Mesodermal cell (in vitro differentiated cells): ENCODE measurements at regions not wholly inside any gene's neighbourhood (a gene's known extent, or its start where the extent isn't known, plus 50 kb on each side); places are given as distances from the start of the nearest gene placed in this dataset.

Source experiments
- H3K27ac ChIP-seq: 2 replicates; pipeline ENCODE4 v1.7.0; 2013; ENCODE audit warnings: mild to moderate bottlenecking, low read depth, low read length, moderate library complexity; ENCODE audit not compliant: severe bottlenecking
- H3K36me3 ChIP-seq: 2 replicates; pipeline ENCODE4 v1.7.1; 2013; ENCODE audit warnings: mild to moderate bottlenecking, low read length, moderate library complexity; ENCODE audit not compliant: control insufficient read depth, insufficient read depth
- H3K4me1 ChIP-seq: one replicate; pipeline ENCODE4 v1.7.1; 2013; ENCODE audit warnings: mild to moderate bottlenecking, low read length; ENCODE audit not compliant: insufficient read depth, control insufficient read depth, poor library complexity, severe bottlenecking
- H3K4me3 ChIP-seq: 2 replicates; pipeline ENCODE4 v1.7.0; 2013; ENCODE audit warnings: low read length, control low read depth, mild to moderate bottlenecking; ENCODE audit not compliant: insufficient read depth, poor library complexity, severe bottlenecking; ENCODE audit errors: extremely low read depth
- H3K9me3 ChIP-seq: 2 replicates; pipeline ENCODE4 v1.7.1; 2013; ENCODE audit warnings: mild to moderate bottlenecking, low read length, moderate library complexity; ENCODE audit not compliant: control insufficient read depth
- WGBS, 2 experiments: methylation state at CpG; one replicate each; pipeline ENCODE4 v1.1.5; 2013; ENCODE audit warnings: missing lambda C conversion rate in 2 of 2; ENCODE audit not compliant: insufficient coverage in 2 of 2; 5-methylcytosine and 5-hydroxymethylcytosine counted together

GRCh38 chr15:45847645-45848044, 212.8 kb downstream of the SQOR start:
- H3K36me3 ChIP-seq, result no peaks in the 10 kb centered on the region
- H3K4me1 ChIP-seq, result no peaks in the 10 kb centered on the region
- WGBS, 2 experiments, result 90 to 95% methylated on average over 3 of the region's 4 CpGs
- H3K4me3 ChIP-seq, result no peak overlapping the region
- peaks cover 10% of the 10 kb centered on the region for H3K9me3 ChIP-seq
- H3K27ac ChIP-seq, result no peak overlapping the region

GRCh38 chr15:45849136-45849535, 214.3 kb downstream of the SQOR start:
- WGBS, 2 experiments, result 100% methylated on average over 2 of the region's 3 CpGs; no CpG with 5 or more reads in 1 of the 2 experiments
- Histone ChIP-seq H3K9me3 (peaks cover 10% of the 10 kb centered on the region), H3K36me3 (no peaks in the 10 kb centered on the region)

GRCh38 chr15:45854455-45855202, 219.8 kb downstream of the SQOR start:
- H3K27ac ChIP-seq, result no peak overlapping the region
- no peaks in the 10 kb centered on the region for H3K4me1 ChIP-seq
- no peaks in the 10 kb centered on the region for H3K36me3 ChIP-seq
- peaks cover 10% of the 10 kb centered on the region for H3K9me3 ChIP-seq
- 97 to 100% methylated on average over 1 to 3 of the region's 6 CpGs for WGBS, 2 experiments
- no peak overlapping the region for H3K4me3 ChIP-seq

More at GRCh38 chr15:45849136-45849535, 214.3 kb downstream of the SQOR start:
- Histone ChIP-seq H3K4me3 (no peak overlapping the region), H3K4me1 (no peaks in the 10 kb centered on the region), H3K27ac (no peak overlapping the region)

GRCh38 chr15:45855210-45855906, 220.5 kb downstream of the SQOR start:
- Histone ChIP-seq H3K27ac (no peak overlapping the region), H3K9me3 (peaks cover 6% of the 10 kb centered on the region), H3K4me3 (no peak overlapping the region), H3K4me1 (no peaks in the 10 kb centered on the region), H3K36me3 (no peaks in the 10 kb centered on the region)
- WGBS, 2 experiments, result 89 to 90% methylated on average over 2 of the region's 4 CpGs

- Histone ChIP-seq H3K9me3 (no peaks in the 10 kb centered on the region), H3K4me3 (no peak overlapping the region), H3K27ac (no peak overlapping the region), H3K4me1 (no peaks in the 10 kb centered on the region), H3K36me3 (no peaks in the 10 kb centered on the region)
- 90 to 95% methylated on average over 2 of the region's 4 CpGs for WGBS, 2 experiments
Observed at GRCh38 chr15:45855907-45856579, 221.2 kb downstream of the SQOR start.

- no peaks in the 10 kb centered on the region for H3K36me3 ChIP-seq
- 65 to 96% methylated on average over 2 to 3 of the region's 5 CpGs for WGBS, 2 experiments
Observed at GRCh38 chr15:45857291-45857690, 222.5 kb downstream of the SQOR start.

GRCh38 chr15:45858491-45858890, 223.7 kb downstream of the SQOR start:
- 80 to 91% methylated on average over 3 of the region's 3 CpGs for WGBS, 2 experiments
- Histone ChIP-seq H3K4me3 (no peak overlapping the region), H3K9me3 (no peaks in the 10 kb centered on the region), H3K27ac (no peak overlapping the region), H3K4me1 (no peaks in the 10 kb centered on the region), H3K36me3 (no peaks in the 10 kb centered on the region)

More at GRCh38 chr15:45857291-45857690, 222.5 kb downstream of the SQOR start:
- Histone ChIP-seq H3K9me3 (no peaks in the 10 kb centered on the region), H3K27ac (no peak overlapping the region), H3K4me3 (no peak overlapping the region), H3K4me1 (no peaks in the 10 kb centered on the region)

- no peak overlapping the region for H3K27ac ChIP-seq
- H3K4me1 ChIP-seq, result no peaks in the 10 kb centered on the region
- no peak overlapping the region for H3K4me3 ChIP-seq
- H3K36me3 ChIP-seq, result no peaks in the 10 kb centered on the region
- no peaks in the 10 kb centered on the region for H3K9me3 ChIP-seq
- 57 to 60% methylated on average over 1 of the region's 2 CpGs for WGBS, 2 experiments
Observed at GRCh38 chr15:45862034-45862433, 227.2 kb downstream of the SQOR start.

- 100% methylated on average over 1 to 2 of the region's 2 CpGs for WGBS, 2 experiments
- Histone ChIP-seq H3K4me3 (no peak overlapping the region), H3K4me1 (no peaks in the 10 kb centered on the region), H3K27ac (no peak overlapping the region), H3K36me3 (no peaks in the 10 kb centered on the region), H3K9me3 (no peaks in the 10 kb centered on the region)
Observed at GRCh38 chr15:45863881-45864580, 229.2 kb downstream of the SQOR start.

- Histone ChIP-seq H3K4me1 (peaks cover 7% of the 10 kb centered on the region), H3K4me3 (no peak overlapping the region), H3K27ac (no peak overlapping the region), H3K36me3 (no peaks in the 10 kb centered on the region), H3K9me3 (peaks cover 1% of the 10 kb centered on the region)
- 80% methylated on average over 1 of the region's 3 CpGs; no CpG with 5 or more reads in 1 of the 2 experiments for WGBS, 2 experiments
Observed at GRCh38 chr15:45866616-45867015, 231.8 kb downstream of the SQOR start.
